Neural cell (in vitro differentiated cells): ENCODE measurements at regions not wholly inside any gene's neighbourhood (a gene's known extent, or its start where the extent isn't known, plus 50 kb on each side); places are given as distances from the start of the nearest gene placed in this dataset.

ENCODE experiments used
- H2AFZ ChIP-seq: fragments of 200-600, 300-800 bp; sonication (generic), shearing (Covaris generic); 2 replicates; pipeline ENCODE4 v1.6.0; 2014; ENCODE audit warnings: low read depth, mild to moderate bottlenecking, antibody characterized with exemption, low read length, moderate library complexity
- H3F3A ChIP-seq: fragments of 200-600 bp; shearing (Covaris generic); 2 replicates; pipeline ENCODE4 v1.6.1; 2016; ENCODE audit warnings: mild to moderate bottlenecking, moderate library complexity, mixed read lengths, antibody characterized with exemption, low read length; ENCODE audit not compliant: insufficient read depth, poor library complexity, severe bottlenecking
- H3K27ac ChIP-seq: fragments of 200-600, 300-800 bp; sonication (generic), shearing (Covaris generic); 2 replicates; pipeline ENCODE4 v1.5.1; 2014; ENCODE audit warnings: mild to moderate bottlenecking, low read length, moderate library complexity
- H3K27me3 ChIP-seq: fragments of 300-800, 200-600 bp; sonication (generic), shearing (Covaris generic); 2 replicates; pipeline ENCODE4 v1.6.0; 2014; ENCODE audit warnings: mild to moderate bottlenecking, low read depth, low read length, moderate library complexity; ENCODE audit not compliant: insufficient read depth
- H3K36me3 ChIP-seq: fragments of 300-800, 200-600 bp; sonication (generic), shearing (Covaris generic); 2 replicates; pipeline ENCODE4 v1.5.1; 2014; ENCODE audit warnings: mild to moderate bottlenecking, antibody characterized with exemption, low read length, moderate library complexity; ENCODE audit not compliant: insufficient read depth
- H3K4me2 ChIP-seq: fragments of 300-800, 200-600 bp; sonication (generic), shearing (Covaris generic); 2 replicates; pipeline ENCODE4 v1.6.0; 2014; ENCODE audit warnings: mild to moderate bottlenecking, low read length
- H3K4me3 ChIP-seq: fragments of 300-800, 200-600 bp; sonication (generic), shearing (Covaris generic); 2 replicates; pipeline ENCODE4 v1.5.1; 2014; ENCODE audit warnings: mild to moderate bottlenecking, low read length, moderate library complexity
- H3K79me2 ChIP-seq: fragments of 200-600 bp; shearing (Covaris generic); replicated peaks from 2 replicates; pipeline ENCODE4 v1.6.0; 2014; ENCODE audit warnings: mild to moderate bottlenecking, low read length, moderate library complexity; ENCODE audit not compliant: insufficient read depth
- H3K9ac ChIP-seq: fragments of 300-800, 200-600 bp; sonication (generic), shearing (Covaris generic); 2 replicates; pipeline ENCODE4 v1.6.1; 2016; ENCODE audit warnings: mild to moderate bottlenecking, low read length, mixed read lengths
- H3K9me2 ChIP-seq: fragments of 200-600 bp; shearing (Covaris generic); 2 replicates; pipeline ENCODE4 v1.6.1; 2016; ENCODE audit warnings: mild to moderate bottlenecking, low read length, mixed read lengths; ENCODE audit not compliant: insufficient read depth
- H3K9me3 ChIP-seq: fragments of 200-600, 300-800 bp; sonication (generic), shearing (Covaris generic); 2 replicates; pipeline ENCODE4 v1.6.1; 2016; ENCODE audit warnings: mild to moderate bottlenecking, mixed run types, low read length, moderate library complexity, mixed read lengths
- H4K20me1 ChIP-seq: fragments of 200-600 bp; shearing (Covaris generic); 2 replicates; pipeline ENCODE4 v1.6.1; 2016; ENCODE audit warnings: mild to moderate bottlenecking, mixed run types; ENCODE audit not compliant: insufficient read depth
- CTCF ChIP-seq: fragments of 450-650 bp; IDR thresholded peaks from 2 replicates; pipeline ENCODE4 v1.5.1; 2014; ENCODE audit warnings: antibody characterized with exemption, mild to moderate bottlenecking, moderate library complexity; ENCODE audit not compliant: poor library complexity, severe bottlenecking
- EP300 ChIP-seq: fragments of 450-650 bp; conservative IDR thresholded peaks from 2 replicates; pipeline ENCODE4 v1.6.1; 2014; ENCODE audit warnings: antibody characterized with exemption, mild to moderate bottlenecking, moderate library complexity; ENCODE audit not compliant: poor library complexity, severe bottlenecking
- EZH2 ChIP-seq: fragments of 200-600, 300-800 bp; shearing (Covaris generic), sonication (generic); IDR thresholded peaks from 2 replicates; pipeline ENCODE4 v1.6.1; 2014; ENCODE audit warnings: antibody characterized with exemption, low read length, borderline replicate concordance, mild to moderate bottlenecking; ENCODE audit not compliant: insufficient read depth, poor library complexity, severe bottlenecking
- MXI1 ChIP-seq: fragments of 450-650 bp; conservative IDR thresholded peaks from 2 replicates; pipeline ENCODE4 v1.6.1; 2014; ENCODE audit warnings: antibody characterized with exemption, mild to moderate bottlenecking; ENCODE audit not compliant: poor library complexity, severe bottlenecking
- POLR2AphosphoS5 ChIP-seq: IDR thresholded peaks from 2 replicates; pipeline ENCODE4 v1.6.1; 2012
- RAD21 ChIP-seq: fragments of 450-650 bp; conservative IDR thresholded peaks from 2 replicates; pipeline ENCODE4 v1.6.1; 2014; ENCODE audit warnings: antibody characterized with exemption, mild to moderate bottlenecking, moderate library complexity
- REST ChIP-seq: IDR thresholded peaks from 2 replicates; pipeline ENCODE4 v1.6.1; 2012; ENCODE audit warnings: borderline replicate concordance
- SMC3 ChIP-seq: fragments of 450-650 bp; conservative IDR thresholded peaks from 2 replicates; pipeline ENCODE4 v1.6.1; 2014; ENCODE audit warnings: antibody characterized with exemption, mild to moderate bottlenecking, moderate library complexity; ENCODE audit not compliant: poor library complexity
- TAF1 ChIP-seq: IDR thresholded peaks from 2 replicates; pipeline ENCODE4 v1.6.1; 2012; ENCODE audit warnings: low read depth

- H3K9me3 ChIP-seq: no peaks in the 10 kb centered on the region
- H2AFZ ChIP-seq: no peak overlapping the region
- H3F3A ChIP-seq: no peaks in the 10 kb centered on the region
- no peak for TF ChIP-seq EZH2
- no peak for TF ChIP-seq TAF1
- no peak for TF ChIP-seq MXI1
- no peak for TF ChIP-seq SMC3
- TF ChIP-seq REST: no peak
- no peaks in the 10 kb centered on the region for H3K36me3 ChIP-seq
- H3K9ac ChIP-seq: no peak overlapping the region
- no peak overlapping the region for H3K4me2 ChIP-seq
- H4K20me1 ChIP-seq: no peaks in the 10 kb centered on the region
- H3K4me3 ChIP-seq: no peak overlapping the region
- H3K9me2 ChIP-seq: no peaks in the 10 kb centered on the region
- no peaks in the 10 kb centered on the region for H3K27me3 ChIP-seq
- H3K27ac ChIP-seq: no peak overlapping the region
- no peaks in the 10 kb centered on the region for H3K79me2 ChIP-seq
Measured at GRCh38 chr14:30252151-30252550, 306.8 kb upstream of the G2E3 start.

- no peak overlapping the region for H3K27ac ChIP-seq
- no peaks in the 10 kb centered on the region for H3K79me2 ChIP-seq
- no peaks in the 10 kb centered on the region for H3K27me3 ChIP-seq
- no peaks in the 10 kb centered on the region for H4K20me1 ChIP-seq
- no peaks in the 10 kb centered on the region for H3K36me3 ChIP-seq
- no peak overlapping the region for H3K9ac ChIP-seq
- H3K4me3 ChIP-seq: no peak overlapping the region
- no peak overlapping the region for H2AFZ ChIP-seq
- no peaks in the 10 kb centered on the region for H3K9me3 ChIP-seq
- TF ChIP-seq EP300 (no peak), SMC3 (no peak), POLR2AphosphoS5 (no peak), TAF1 (no peak), MXI1 (no peak), RAD21 (no peak), CTCF (no peak), REST (no peak), EZH2 (no peak)
- no peaks in the 10 kb centered on the region for H3F3A ChIP-seq
- H3K9me2 ChIP-seq: no peaks in the 10 kb centered on the region
- H3K4me2 ChIP-seq: no peak overlapping the region
Measured at GRCh38 chr14:30252783-30253674, 305.9 kb upstream of the G2E3 start.
